ENCODE measurements at regions not wholly inside any gene's neighbourhood (a gene's known extent, or its start where the extent isn't known, plus 50 kb on each side); places are given as distances from the start of the nearest gene placed in this dataset.

GRCh38 chr4:38327174-38327573 lies 336.8 kb upstream of the KLF3 start:
- TF ChIP-seq, protein P1, sequence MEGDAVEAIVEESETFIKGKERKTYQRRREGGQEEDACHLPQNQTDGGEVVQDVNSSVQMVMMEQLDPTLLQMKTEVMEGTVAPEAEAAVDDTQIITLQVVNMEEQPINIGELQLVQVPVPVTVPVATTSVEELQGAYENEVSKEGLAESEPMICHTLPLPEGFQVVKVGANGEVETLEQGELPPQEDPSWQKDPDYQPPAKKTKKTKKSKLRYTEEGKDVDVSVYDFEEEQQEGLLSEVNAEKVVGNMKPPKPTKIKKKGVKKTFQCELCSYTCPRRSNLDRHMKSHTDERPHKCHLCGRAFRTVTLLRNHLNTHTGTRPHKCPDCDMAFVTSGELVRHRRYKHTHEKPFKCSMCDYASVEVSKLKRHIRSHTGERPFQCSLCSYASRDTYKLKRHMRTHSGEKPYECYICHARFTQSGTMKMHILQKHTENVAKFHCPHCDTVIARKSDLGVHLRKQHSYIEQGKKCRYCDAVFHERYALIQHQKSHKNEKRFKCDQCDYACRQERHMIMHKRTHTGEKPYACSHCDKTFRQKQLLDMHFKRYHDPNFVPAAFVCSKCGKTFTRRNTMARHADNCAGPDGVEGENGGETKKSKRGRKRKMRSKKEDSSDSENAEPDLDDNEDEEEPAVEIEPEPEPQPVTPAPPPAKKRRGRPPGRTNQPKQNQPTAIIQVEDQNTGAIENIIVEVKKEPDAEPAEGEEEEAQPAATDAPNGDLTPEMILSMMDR (IDR thresholded peaks at IDR 0.05; ENCODE audit: insufficient read depth, low read length, poor library complexity, severe bottlenecking) = no peak
- no peak for TF ChIP-seq EZH2phosphoT487 (conservative IDR thresholded peaks at IDR 0.05; ENCODE audit: low read length)

All from SU-DHL-6 (cell line).